Fibroblast of the conjunctiva (primary cell): ENCODE measurements at regions not wholly inside any gene's neighbourhood (a gene's known extent, or its start where the extent isn't known, plus 50 kb on each side); places are given as distances from the start of the nearest gene placed in this dataset.

Experiments used
- DNase-seq: peaks from one replicate; pipeline ENCODE4 v3.0.0-alpha.2; 2010; ENCODE audit warnings: low read depth

DNA sequence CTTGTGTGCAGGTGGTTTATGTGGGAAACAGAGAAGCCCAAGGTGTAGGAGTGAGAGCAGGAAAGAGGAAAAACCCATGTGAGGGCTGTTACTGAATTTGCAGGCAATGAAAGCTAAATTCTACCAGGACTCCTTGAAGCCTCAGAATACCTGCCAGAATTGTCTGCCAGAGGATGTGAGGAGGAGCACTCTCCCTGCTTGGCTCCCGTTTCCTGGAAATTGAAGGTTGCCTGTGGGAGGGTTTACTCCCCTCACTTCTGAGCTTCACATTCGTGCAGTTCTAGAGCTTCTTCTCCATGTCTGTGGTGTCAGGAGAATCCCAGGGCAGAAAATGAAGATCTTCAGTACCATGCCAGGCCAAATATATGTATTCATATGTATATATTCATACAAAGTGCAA, 220.8 kb upstream of the ZP4 start:
- DNase-seq, result no peak

DNA sequence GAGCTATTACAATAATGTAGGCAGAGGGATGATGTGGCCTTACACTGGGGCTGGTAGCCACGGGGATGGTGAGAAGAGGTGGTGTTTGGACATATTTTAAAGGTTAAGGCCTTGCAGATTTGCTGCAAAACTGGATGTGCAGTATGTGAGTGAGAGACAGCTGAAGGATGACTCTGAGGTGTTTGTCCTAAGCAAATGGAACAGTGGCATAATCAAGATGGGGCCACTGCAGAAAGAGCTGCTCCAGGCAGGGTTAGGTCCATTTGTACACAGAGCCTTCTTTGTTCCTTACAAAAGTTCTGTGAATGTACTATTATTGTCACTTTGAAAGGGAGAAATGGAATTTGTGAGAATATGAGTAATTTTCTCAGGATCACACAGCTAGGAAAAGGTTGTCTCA, 220.4 kb upstream of the ZP4 start:
- DNase-seq, result no peak

DNA sequence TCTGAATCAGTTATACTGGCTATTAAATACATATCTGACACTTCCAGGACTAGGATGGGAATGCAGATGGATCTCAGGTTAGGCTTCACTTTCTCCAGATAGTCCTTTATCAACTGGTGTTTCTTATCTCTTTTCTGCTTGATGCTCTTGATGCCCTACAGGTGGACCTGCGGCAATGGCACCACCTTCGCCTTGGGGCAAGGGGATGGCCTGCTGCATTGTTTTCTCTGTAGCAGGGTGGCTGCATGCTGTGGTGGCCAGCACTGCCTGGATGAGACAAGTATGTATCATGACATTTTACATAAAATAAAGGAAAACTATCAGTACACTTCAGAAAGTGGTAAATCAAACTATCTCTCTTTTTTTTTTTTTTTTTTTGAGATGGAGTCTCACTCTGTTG, 217.7 kb upstream of the ZP4 start:
- no peak for DNase-seq

DNA sequence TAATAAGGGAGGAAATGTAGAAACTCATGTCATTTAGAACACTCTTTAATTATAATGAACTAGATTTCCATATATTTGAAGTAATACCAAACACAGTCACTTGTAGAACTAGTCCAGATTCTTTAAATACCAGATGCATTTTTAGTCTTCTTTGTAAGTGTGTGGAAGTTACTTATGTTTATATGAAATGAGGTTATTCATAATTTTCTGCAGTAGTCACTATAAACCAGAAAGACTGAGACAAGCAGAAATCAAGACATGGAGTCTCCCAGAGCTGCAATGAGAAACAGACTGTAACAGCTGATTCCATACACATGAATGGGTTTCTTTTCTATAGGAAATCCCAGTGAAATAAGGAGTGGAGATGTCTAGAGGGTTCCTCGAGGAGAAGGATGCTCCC, 216.6 kb upstream of the ZP4 start:
- no peak for DNase-seq

DNA sequence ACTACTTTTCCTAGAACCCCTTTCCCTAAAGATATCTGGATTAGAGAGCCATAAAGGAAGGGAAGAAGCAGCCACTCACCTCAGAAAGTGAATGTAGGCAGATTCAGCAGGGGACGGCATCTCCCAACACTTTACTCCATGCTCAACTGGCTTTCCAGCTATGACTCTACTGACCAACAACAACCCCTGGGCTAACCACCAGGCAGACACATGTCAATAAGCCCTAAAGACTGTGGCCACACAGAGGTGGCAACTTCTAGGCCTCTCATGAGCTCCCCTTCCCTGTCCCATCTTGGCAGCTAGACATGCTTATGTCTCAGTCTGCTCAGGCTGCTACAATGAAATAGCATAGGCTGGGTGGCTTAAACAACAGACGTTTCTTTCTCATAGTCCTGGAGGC, 214.0 kb upstream of the ZP4 start:
- DNase-seq, result no peak

DNA sequence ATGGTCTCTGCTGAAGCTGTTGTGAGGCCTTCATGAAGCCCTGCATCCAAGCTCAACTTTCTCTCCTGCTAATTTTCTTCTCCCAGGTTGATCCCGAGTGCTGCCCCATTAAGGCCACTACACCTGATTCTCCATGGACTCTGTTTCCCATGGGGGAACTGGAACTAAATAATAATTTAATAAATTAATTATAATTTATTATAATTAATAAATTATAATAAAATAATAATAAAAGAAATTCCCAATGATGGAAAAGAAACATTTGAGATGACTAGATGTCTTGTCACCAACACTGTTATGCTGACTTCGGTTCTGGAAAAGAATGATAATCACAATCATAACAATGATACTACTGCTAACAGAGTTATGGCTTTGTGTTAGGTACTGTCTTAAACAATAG, 211.2 kb upstream of the ZP4 start:
- no peak for DNase-seq

DNA sequence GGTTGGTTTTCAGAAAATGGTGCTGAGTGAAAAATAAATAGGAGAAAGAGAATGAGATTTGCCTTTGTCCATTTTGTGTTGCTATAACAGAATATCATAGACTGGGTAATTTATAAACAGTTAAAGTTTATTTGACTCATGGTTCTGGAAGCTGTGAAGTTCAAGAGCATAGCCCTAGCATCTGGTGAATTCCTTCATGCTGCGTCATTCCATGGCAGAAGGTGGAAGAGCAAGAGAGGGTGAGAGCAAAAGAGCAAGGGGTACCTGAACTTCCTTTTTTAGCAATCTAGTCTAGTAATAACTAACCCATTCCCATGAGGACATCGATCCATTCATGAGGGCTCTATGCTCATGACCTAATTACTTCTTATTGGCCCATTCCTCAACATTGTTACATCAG, 209.1 kb upstream of the ZP4 start:
- no peak for DNase-seq

DNA sequence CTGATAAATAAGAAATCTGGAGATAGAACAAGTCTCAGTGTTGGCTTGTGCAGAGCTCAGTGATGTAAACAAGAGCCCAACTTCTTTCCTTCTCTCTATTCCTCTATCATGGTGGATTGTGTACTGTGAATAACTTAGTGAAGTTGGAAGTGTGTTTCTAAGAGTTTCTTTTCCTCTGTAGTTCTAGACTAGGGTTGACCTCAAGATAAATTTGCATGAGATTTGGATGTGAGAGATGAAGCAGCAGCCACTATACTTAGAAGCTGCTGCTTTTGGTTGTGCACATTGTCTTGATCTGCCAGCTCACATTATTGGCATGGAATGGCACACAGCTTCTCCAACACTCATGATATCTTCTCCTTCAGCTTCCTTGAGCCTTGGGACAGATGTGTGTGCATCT, 198.9 kb upstream of the ZP4 start:
- DNase-seq, result no peak

DNA sequence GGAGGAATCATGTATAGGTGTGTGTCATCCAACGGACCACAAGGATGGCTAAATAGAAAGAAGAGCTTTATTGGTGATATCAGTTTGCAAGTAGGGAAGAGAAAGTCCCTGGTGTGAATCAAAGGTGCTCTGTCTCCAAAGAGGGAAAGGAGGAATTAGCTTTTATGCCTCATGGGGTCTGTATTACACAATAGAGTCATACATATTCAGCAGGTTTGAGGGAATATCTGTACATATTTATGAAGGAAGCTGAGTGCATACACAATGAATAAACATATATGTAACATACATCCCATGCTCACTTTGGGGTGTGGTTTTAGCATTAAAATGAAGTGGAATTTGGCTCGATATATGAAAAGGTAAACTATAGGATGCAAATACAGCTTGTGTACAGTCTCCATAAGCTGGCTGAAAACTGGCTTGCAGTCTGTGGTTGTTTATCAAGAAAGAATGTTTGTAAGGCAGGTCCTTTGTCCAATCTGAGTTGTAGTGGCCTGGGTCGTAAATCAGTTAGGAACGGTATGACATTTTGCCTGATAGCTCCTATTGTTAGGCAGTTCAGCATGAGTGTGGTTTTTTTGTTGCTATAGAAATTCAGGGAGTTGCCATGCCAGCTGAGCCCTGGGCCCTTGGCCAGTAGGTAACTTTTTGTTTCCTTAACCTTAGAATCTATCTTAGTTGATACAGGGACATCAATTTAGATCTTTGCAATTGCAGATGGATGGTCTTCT, 198.0 kb upstream of the ZP4 start:
- no peak for DNase-seq

DNA sequence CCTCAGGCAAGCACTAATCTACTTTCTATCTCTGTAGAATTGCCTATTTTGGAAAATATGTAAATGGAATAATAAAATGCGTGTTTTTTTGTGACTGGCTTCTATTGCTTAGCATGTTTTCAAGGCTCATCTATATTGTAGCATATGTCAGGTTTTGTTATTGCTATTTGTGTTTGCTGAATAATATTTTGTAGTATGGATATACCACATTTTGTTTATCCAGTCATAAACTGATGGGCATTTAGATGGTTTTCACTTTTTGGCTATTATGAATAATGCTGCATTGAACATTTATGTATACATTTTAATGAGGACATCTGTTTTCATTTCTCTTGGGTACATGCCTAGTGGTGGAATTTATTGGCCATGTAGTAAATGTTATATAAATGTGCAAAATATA, 183.3 kb upstream of the ZP4 start:
- no peak for DNase-seq

DNA sequence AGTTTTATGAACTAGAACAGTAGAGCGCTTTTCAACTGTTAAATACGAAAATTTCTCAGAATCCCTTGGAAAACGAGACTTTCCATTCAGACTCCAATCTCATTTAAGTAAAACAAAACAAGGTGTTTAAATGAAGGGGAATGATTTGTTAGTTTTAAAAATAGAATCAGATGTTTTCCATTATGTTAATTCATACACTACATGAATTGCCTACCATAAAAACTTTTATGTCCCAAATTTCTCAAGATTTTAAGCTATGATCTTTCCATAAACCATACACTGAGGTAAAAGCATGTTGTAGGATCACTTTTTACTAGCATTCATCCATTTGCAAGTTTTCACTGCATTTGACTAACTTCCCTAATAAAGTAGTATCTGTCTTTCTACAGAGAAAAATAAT, 180.3 kb upstream of the ZP4 start:
- no peak for DNase-seq

DNA sequence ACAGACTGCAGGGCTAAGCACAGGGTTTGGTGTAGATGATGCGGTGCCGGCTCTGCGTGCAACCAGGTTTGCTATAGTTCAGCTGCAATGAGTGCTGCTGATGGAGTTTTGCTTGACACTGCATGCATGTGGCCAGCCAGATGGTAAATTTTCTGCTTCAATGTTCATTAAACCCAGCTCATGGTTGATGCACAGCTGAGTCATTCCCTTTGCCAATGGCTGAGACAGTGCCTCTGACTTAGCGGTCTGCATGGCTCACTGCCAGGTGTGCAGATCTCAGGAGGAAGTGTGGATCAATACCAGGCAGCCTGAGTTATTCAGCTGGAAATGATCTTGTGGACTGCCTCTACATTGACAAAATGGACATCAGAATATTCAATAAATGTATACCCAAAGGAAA, 172.7 kb upstream of the ZP4 start:
- peak; percentile 33 for DNase-seq

DNA sequence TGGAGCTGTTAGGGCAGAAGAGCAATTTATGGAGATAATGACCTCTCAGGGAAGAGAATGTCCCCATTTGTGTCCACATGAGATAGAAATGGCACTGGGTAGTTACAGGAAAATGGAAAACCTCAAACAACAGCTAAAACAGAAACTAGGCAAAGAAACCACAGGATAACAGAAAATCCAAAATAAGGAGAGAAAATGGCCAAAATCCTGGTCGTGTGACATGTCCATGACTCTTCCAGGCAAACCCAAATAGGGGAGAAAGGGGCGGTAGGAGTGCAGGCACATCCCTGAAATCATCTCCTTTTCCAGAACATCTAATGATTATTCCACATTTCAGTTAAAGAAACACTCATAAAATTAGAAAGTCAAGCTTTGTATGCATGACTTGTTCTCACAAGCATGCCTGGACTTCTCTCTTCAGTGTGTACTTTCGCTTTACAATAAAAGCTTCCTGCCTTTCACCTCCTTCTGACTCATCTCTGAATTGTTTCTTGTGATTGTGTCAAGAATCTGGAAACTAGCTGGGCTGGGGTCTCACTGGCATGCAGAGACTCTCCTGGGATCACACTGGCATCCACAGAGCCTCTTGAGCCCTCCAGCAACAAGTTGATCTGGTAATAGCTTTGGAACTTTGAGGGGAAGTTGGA, 171.4 kb upstream of the ZP4 start:
- peak; percentile 64 for DNase-seq

DNA sequence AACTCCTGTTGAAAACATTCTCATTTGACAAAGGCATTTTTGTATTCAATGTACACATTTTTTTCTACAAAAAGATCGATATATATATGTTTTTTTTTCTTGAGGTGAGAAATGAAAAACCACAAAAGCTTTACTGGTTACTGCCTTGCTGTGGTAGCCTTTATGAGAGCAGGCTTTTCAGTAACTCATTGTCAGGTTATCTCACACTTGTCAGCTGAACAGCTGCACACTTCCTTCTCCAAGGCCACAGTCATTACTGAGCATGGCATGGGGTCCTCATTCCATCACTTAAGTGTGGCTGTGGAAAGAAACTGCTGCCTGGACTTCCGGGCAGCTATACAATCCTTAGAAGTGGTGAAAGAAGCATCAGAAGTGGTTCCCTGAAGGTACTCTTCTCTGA, 169.3 kb upstream of the ZP4 start:
- no peak for DNase-seq

DNA sequence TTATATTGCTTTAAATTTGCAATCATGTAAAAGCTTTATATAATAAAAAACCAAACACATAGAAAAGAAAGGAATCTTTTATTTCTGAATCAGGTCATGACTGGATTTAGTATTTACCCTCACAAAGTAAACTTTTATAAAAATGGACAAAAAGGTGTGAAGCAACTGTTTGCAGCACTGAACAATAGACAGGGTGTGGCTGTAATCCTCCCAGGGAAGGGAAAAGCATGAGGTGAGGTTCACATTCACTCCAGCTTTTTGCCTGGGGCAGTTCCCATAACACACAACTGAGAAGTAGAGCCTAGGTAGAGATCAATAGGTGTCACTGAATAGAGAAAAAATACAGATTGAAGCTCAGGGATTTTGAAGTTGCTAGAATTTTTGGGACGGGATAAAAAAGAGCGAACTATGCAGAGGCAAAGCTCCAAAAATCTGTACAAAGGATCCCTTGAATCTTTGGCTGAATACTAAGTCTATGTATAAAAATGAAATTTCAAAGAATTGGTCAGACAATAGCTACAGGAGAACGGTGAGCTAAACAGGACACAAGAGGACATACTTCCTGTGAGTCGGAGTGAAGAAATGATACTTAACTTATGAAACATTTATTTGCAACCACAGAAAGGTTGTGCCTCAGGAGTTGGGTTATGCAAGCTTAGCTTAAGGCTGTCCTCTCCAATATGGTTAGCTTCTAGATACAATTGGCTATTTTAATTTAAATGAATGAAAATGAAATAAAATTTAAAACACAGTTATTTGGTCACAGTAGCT, 162.0 kb upstream of the ZP4 start:
- DNase-seq, result no peak

DNA sequence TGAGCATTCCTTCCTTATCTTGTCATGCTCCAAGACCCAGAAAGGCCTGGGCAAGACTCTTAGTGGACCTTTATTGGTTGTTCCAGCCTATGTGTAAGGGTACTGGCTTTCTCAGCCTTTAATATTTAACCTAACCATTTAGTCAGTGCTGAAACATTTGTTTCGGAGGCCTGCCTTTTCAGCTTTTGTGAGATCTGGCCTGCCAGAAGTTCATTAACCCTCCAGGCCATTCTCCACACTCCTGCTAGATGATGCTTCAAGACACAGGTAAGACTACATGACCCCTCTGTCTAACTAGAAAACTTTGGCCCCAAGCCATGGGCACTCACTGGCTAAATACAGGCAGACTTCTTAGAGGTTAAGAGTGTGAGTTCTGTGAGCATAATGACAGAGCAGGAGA, 138.4 kb upstream of the ZP4 start:
- no peak for DNase-seq

DNA sequence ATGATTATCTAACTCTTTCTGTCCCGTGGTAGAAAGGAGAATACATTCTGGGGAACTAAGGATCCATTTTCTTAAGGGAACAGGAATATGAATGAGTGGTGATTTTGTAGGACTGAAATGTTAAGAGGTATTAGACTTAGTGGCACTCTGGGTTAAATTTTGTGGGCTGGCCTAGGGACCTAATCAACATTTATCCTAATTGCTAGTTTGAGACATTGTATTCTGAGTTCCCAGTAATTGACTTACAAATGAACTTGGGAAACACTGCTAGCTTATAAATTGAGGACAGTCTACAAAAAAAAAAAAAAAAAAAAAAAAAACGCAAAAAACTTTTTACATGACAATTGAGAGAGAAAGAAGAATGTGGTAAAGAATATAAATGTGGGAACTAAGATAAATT, 136.6 kb upstream of the ZP4 start:
- no peak for DNase-seq

DNA sequence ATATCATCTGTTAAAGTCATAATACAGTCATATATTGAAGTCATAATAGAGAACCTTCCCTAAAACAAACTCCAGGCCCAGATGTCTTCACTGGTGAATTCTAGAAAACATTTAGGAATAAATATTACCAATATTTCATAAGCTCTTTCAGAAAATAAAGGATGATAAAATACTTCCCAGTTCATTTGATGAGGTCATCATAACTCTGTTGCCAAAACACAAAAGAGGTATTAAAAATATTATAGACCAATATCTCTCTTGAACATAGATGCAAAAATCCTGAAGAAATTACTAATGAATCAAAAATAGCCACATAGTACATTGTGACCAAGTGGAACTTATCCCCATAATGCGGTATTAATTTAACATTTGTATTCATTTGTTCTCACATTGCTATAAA, 132.4 kb upstream of the ZP4 start:
- no peak for DNase-seq

DNA sequence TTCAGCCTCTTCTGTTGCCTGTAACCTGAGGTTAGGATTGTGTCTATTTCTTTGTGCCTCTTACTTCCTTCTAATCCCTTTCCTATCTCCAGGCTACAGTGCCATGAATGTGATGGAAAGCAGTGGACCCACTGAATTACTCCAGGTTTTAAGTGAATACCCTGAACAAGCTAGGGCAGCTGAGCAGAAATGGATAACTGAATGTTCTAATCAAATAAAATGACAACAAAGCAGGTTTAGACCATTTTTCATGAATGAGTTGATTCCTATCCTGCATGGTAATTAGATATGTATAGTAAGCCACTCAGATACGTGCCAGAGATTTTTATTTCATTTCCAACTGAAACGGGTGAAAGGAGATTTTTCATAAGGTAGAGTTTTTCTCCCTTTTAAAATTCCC, 127.5 kb upstream of the ZP4 start:
- DNase-seq, result no peak

DNA sequence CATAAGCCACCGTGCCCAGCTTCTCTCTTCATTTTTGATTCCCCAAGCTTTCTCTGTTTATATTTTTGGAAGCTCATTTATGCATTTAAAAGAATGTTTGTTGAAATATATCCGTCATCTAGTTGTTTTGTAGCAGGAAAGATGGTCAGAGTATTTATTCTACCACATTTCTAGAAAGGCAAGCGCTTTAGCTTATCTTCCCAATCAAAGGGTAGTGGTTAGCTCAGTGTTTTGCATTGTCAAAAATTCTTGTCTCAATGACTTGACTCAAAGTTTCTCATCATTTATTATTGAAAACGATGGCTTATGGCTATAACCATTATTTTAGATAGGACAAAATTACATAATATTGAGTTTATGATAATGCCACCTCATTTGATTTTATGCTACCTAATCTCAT, 116.1 kb upstream of the ZP4 start:
- DNase-seq, result no peak

DNA sequence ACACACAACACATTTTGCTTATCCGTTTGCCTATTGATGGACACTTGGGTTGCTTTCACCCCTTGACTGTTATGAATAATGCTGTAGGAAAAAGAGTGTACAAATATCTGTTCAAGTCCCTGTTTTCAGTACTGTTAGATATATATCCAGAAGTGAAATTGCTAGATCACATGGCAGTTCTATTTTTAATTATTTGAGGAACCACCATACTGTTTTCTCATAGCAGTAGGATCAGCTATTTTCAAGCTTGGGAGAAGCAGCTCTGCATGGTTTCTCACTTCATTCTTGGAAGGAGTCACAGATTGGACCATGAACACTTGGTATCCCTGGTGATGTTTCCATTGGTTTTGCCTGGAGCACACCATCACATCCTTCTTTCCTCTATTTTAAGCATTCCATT, 114.4 kb upstream of the ZP4 start:
- DNase-seq, result no peak

DNA sequence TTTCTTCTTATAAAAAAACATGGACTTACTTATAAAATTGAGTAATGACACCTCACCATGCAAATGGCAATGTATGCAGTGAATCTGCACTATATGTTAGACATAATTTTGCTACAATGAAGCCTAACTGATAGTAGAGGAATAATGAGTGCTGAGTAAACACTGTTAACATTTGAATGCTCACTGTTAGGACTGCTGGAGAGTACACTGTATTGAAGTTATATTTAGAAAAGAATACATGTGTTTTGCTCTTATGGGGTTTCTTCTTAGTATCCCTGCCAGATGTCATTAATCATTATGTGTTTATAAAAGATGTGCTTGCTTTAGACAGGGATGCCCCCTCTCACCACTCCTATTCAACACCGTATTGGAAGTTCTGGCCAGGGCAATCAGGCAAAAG, 111.1 kb upstream of the ZP4 start:
- DNase-seq, result no peak

DNA sequence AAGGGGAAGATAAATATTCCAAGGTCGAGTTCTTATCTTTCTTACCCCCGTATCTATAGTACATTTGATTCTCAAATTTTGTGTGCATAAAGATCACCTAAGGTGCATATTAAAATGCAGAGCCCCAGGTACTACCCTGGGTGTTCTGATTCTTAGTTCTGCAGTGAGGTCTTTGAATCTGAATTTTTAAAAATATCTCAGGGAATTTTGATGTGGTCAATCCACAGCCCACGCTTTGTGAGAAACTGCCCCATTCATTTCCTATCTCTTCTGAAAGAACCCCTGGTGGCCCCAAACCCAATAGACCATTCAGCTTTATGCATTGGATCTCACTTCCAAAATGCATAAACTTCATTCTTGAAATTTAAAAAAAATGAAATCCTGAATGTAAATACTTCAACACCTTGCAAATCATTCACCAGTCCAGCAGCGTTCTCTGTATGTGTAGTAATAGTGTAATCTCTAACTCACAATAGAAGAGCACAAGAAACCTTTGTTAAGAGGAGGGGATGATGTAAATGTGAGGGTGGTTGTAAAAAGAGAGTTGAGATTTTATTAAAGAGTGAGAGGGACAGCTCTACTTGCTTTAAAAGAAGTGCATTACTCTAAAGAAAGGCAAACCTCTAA, 108.8 kb upstream of the ZP4 start:
- DNase-seq, result no peak
